GM12892 (cell line): ENCODE measurements at regions not wholly inside any gene's neighbourhood (a gene's known extent, or its start where the extent isn't known, plus 50 kb on each side); places are given as distances from the start of the nearest gene placed in this dataset.

Source experiments
- POLR2A ChIP-seq: IDR thresholded peaks from 2 replicates; pipeline ENCODE4 v1.6.1; 2011; ENCODE audit warnings: low read depth, low read length, control low read depth
- TAF1 ChIP-seq: IDR thresholded peaks from 2 replicates; pipeline ENCODE4 v1.6.1; 2011; ENCODE audit warnings: low read depth, mild to moderate bottlenecking, control low read depth, low read length, borderline replicate concordance

DNA sequence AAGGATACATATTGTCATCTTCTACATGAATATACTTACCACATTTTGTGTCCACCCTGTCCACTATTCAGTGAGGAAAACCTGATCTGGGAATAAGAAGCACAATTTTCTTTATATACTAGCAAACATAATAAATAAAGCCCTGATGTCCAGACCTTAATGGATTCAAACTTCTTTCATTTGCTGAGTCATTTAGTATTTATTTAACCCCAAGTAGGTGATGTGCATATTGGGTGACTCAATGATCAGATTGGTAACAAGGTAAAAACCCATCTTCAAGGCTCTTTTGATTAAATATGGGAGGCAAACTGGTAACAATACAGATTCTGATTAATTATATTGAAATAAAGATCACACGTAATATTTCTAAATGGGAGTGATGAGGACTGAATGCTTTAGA is 1159.8 kb upstream of the EYS start:
- no peak for TF ChIP-seq POLR2A
- TF ChIP-seq TAF1 = no peak
